ENCODE measurements at regions not wholly inside any gene's neighbourhood (a gene's known extent, or its start where the extent isn't known, plus 50 kb on each side); places are given as distances from the start of the nearest gene placed in this dataset.

- Histone ChIP-seq H3K4me1 (ENCODE audit: control insufficient read depth in 1 of 2, insufficient read depth in 1 of 2, low read depth in 1 of 2, low read length in 1 of 2) (peaks cover 0 to 18% of the 10 kb centered on the region in 2 experiments), H3K9me3 (no peaks in the 10 kb centered on the region), H3K27ac (peak overlapping the region; percentile 74), H3K4me3 (ENCODE audit: low read depth in 1 of 2, low read length in 1 of 2) (peak overlapping the region in 1 of 2 experiments; percentile 18), H3K27me3 (no peaks in the 10 kb centered on the region), H3K36me3 (no peaks in the 10 kb centered on the region)
- TF ChIP-seq, protein P1, sequence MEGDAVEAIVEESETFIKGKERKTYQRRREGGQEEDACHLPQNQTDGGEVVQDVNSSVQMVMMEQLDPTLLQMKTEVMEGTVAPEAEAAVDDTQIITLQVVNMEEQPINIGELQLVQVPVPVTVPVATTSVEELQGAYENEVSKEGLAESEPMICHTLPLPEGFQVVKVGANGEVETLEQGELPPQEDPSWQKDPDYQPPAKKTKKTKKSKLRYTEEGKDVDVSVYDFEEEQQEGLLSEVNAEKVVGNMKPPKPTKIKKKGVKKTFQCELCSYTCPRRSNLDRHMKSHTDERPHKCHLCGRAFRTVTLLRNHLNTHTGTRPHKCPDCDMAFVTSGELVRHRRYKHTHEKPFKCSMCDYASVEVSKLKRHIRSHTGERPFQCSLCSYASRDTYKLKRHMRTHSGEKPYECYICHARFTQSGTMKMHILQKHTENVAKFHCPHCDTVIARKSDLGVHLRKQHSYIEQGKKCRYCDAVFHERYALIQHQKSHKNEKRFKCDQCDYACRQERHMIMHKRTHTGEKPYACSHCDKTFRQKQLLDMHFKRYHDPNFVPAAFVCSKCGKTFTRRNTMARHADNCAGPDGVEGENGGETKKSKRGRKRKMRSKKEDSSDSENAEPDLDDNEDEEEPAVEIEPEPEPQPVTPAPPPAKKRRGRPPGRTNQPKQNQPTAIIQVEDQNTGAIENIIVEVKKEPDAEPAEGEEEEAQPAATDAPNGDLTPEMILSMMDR (IDR thresholded peaks at IDR 0.05), result no peak
Measured at GRCh38 chr3:30332196-30333021, 274.0 kb upstream of the TGFBR2 start.

- Histone ChIP-seq H3K9me3 (no peaks in the 10 kb centered on the region), H3K27ac (peak overlapping the region; percentile 74), H3K4me1 (ENCODE audit: control insufficient read depth in 1 of 2, insufficient read depth in 1 of 2, low read depth in 1 of 2, low read length in 1 of 2) (peaks cover 0 to 18% of the 10 kb centered on the region in 2 experiments), H3K36me3 (no peaks in the 10 kb centered on the region), H3K27me3 (no peaks in the 10 kb centered on the region), H3K4me3 (ENCODE audit: low read depth in 1 of 2, low read length in 1 of 2) (no peak overlapping the region)
- TF ChIP-seq, protein P1 (IDR thresholded peaks at IDR 0.05), result no peak
Measured at GRCh38 chr3:30333143-30333542, 273.3 kb upstream of the TGFBR2 start.

GRCh38 chr3:30333903-30334302 lies 272.5 kb upstream of the TGFBR2 start:
- Histone ChIP-seq H3K9me3 (no peaks in the 10 kb centered on the region), H3K4me3 (ENCODE audit: low read depth in 1 of 2, low read length in 1 of 2) (no peak overlapping the region), H3K27me3 (no peaks in the 10 kb centered on the region), H3K4me1 (ENCODE audit: control insufficient read depth in 1 of 2, insufficient read depth in 1 of 2, low read depth in 1 of 2, low read length in 1 of 2) (peaks cover 0 to 18% of the 10 kb centered on the region in 2 experiments), H3K36me3 (no peaks in the 10 kb centered on the region), H3K27ac (no peak overlapping the region)
- TF ChIP-seq, protein P1 (IDR thresholded peaks at IDR 0.05), result no peak

GRCh38 chr3:30340500-30340899 lies 265.9 kb upstream of the TGFBR2 start:
- H3K4me1 ChIP-seq (ENCODE audit: control insufficient read depth in 1 of 2, insufficient read depth in 1 of 2, low read depth in 1 of 2, low read length in 1 of 2), result no peaks in the 10 kb centered on the region
- H3K27ac ChIP-seq, result no peak overlapping the region
- TF ChIP-seq, protein P1 (IDR thresholded peaks at IDR 0.05), result no peak
- no peaks in the 10 kb centered on the region for H3K27me3 ChIP-seq
- H3K9me3 ChIP-seq, result no peaks in the 10 kb centered on the region
- H3K4me3 ChIP-seq (ENCODE audit: low read depth in 1 of 2, low read length in 1 of 2), result no peak overlapping the region
- no peaks in the 10 kb centered on the region for H3K36me3 ChIP-seq

- no peaks in the 10 kb centered on the region for H3K36me3 ChIP-seq
- no peak overlapping the region for H3K27ac ChIP-seq
- H3K4me3 ChIP-seq (ENCODE audit: low read depth in 1 of 2, low read length in 1 of 2), result no peak overlapping the region
- TF ChIP-seq, protein P1 (IDR thresholded peaks at IDR 0.05), result no peak
- no peaks in the 10 kb centered on the region for H3K4me1 ChIP-seq (ENCODE audit: control insufficient read depth in 1 of 2, insufficient read depth in 1 of 2, low read depth in 1 of 2, low read length in 1 of 2)
- no peaks in the 10 kb centered on the region for H3K27me3 ChIP-seq
- no peaks in the 10 kb centered on the region for H3K9me3 ChIP-seq
Measured at GRCh38 chr3:30341079-30341478, 265.3 kb upstream of the TGFBR2 start.
